ENCODE measurements at regions not wholly inside any gene's neighbourhood (a gene's known extent, or its start where the extent isn't known, plus 50 kb on each side); places are given as distances from the start of the nearest gene placed in this dataset.
"Not testable (repeated sequence)": the region's sequence is repeated elsewhere in the genome, so short reads cannot be mapped to it uniquely, and the experiment has no call there.

DNA sequence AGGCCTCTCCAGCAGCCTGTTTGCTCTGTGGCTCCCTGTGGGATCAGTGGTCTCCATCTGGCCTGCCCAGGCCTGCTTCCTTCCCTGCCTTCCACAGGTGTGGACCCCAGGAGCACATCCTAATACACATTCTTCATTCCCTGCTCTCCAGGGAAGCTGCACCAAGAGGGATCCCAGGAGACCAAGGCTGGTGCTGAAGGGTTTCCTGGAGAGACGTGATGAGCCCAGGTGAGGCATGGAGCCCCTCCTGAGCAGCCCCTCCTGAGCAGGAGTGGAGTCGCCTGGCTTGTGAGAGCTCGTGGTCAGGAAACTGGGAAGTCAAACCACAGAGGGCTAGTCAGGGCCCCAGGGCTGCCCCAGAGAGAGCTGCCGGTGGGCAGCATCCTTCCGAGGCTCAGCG lies 561.4 kb downstream of the MATN1 start:
- no peak for DNase-seq (ENCODE audit: low spot score)

DNA sequence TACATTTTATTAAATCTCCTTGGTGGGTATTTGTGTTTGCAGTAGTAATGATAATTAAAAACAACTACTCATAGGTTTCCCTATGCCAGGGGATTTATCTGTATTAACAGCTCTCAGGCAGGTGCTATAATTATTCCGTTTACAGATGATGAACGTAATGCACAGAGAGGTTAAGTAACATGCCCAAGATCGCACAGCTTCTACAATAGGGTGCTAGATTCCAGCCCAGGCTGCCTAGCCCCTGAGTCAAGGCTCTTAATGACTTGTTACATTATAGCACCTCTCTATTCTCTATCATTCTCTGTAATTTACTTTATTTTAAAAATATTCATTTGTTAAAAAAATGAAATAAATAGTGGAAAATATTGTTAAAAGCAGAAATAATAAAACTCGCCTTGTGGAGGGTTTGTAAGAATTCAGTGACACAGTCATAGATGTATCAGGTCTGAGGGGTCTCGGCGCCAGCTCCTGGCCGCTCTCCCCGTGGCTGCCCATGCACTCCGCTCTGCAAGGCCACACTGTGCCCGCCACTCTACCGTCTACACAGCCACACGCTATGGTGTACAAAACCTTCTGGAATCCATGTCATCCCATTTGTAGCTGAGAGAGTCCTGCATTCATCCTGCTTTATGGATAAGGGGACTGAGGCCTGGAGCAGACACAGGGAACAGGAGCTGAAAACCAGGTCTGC lies 562.2 kb downstream of the MATN1 start:
- no peak for DNase-seq (ENCODE audit: low spot score)

DNA sequence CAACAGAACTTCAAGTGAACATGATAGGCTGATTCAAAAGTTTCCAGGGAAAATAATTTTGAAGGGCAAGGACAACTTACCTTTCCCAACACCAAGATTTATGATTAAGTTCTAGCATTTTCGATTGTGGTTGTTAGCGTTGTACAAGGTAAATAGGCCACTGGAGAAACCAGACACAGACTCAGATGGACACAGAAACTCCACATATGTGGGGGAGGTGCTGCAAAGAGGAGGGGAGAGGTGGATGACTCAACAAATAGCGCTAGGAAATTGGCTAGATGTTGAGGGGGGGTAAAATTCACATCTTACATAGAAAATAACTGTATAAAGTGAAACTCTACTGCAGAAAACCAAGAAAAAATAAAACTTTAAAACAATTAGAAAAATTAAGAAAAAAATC lies 564.4 kb downstream of the MATN1 start:
- no peak for DNase-seq (ENCODE audit: low spot score)

DNA sequence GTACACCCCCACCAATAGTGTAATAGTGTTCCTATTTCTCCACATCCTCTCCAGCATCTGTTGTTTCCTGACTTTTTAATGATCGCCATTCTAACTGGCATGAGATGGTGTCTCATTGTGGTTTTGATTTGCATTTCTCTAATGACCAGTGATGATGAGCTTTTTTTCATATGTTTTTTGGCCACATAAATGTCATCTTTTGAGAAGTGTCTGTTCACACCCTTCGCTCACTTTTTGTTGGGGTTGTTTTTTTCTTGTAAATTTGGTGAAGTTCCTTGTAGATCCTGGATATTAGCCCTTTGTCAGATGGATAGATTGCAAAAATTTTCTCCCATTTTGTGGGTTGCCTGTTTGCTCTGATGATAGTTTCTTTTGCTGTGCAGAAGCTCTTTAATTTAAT lies 567.7 kb downstream of the MATN1 start:
- not testable (repeated sequence) for DNase-seq (ENCODE audit: low spot score)

DNA sequence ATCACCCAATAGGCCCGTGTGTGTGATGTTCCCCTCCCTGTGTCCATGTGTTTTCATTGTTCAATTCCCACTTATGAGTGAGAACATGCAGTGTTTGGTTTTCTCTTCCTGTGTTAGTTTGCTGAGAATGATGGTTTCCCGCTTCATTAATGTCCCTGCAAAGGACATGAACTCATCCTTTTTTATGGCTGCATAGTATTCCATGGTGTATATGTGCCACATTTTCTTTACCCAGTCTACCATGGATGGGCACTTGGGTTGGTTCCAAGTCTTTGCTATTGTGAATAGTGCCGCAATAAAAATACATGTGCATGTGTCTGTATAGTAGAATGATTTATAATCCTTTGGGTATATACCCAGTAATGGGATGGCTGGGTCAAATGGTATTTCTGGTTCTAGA lies 568.1 kb downstream of the MATN1 start:
- not testable (repeated sequence) for DNase-seq (ENCODE audit: low spot score)

DNA sequence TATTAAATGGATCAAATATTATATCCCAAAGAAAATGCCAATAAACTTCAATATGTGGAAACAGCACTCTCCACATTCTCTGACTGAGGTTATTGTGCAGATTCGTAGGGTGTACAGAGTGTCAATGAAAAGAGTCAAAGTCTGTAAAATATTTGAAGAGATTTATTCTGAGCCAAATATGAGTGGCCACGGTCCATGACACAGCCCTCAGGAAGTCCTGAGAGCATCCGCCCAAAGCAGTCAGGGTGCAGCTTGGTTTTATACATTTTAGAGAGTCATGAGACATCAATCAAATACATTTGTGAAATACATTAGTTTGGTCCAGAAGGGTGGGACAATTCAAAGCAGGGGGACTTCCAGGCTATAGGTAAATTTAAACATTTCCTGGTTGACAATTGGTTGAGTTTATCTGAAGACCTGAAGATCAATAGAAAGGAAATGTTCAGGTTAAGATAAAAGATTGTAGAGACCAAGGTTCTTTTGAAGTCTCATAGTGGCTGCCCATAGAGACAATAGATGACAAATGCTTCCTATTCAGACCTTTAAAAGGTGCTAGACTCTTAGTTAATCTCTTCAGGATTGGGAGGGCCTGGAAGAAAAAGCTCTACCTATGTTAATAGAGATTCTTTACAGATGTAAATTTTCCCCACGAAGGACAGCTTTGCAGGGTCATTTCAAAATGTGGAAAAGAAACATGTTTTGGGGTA lies 569.5 kb downstream of the MATN1 start:
- no peak for DNase-seq (ENCODE audit: low spot score)

DNA sequence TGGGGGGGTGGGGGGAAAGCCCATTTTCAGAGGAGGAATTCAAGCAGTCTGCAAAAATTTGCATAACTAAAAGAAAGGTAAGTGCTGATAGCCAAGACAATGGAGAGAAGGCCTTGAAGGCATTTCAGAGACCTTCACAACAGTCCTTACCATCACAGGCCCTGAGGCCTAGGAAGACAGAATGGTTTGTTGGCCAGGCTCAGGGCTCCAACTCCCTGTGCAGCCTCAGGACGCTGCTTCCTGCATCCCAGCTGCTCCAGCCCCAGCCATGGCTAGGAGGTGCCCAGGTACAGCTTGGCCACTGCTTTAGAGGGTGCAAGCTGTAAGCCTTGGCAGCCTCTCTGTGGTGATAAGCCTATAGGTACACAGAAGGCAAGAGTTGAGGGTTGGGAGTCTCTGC lies 571.6 kb downstream of the MATN1 start:
- DNase-seq (ENCODE audit: low spot score): no peak

DNA sequence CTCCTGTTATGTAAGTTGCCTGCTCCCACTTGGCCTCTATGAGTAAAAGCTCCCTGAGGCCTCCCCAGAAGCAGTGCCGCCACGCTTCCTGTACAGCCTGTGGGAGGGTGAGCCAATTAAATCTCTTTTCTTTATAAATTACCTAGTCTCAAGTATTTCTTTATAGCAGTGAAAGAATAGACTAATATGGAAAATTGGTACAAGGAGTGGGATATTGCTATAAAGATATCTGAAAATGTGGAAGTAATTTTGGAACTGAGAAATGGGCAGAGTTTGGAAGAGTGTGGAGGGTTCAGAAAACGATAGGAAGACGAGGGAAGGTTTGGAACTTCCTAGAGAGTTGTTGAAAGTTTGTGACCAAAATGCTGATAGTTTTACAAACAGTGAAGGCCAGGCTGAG lies 572.3 kb downstream of the MATN1 start:
- DNase-seq (ENCODE audit: low spot score): no peak

DNA sequence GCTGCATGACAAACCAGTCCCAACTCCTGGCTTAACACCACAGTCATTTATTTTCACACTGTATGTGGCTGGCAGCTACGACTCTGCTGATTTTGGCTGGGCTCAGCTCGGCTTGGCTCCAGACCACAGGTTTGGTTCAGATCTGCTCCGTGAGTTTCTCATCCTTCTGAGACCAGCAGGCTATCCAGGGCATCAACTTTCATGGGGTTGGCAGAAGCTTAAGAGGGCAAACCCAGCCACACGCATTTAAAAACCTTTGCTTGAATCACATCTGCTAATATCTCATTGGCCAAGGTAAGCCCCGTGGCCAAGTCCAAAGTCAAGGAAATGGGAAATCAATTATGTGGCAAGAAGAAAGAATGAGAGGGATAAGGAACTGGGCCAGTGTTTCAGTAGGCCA lies 574.2 kb downstream of the MATN1 start:
- DNase-seq (ENCODE audit: low spot score): no peak

DNA sequence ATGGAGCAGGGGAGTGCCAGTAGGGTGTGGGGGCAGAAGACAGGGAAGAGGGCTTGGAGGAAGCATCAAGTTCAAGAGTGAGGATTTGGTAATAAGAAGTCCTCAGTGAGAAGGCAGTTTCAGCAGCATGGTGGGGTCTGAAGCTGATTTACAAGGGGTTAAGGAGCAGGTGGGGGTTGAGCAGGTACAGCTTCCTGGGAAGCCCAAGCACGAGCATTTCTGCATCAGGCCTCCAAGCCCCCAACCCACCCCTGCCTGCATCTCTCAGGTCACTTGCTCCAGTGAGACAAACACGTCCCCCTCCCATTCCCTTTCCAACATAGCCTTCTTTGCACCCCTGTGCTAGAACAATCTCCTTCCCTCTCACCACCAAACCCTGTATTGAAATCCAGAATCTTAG lies 574.7 kb downstream of the MATN1 start:
- DNase-seq (ENCODE audit: low spot score): no peak

DNA sequence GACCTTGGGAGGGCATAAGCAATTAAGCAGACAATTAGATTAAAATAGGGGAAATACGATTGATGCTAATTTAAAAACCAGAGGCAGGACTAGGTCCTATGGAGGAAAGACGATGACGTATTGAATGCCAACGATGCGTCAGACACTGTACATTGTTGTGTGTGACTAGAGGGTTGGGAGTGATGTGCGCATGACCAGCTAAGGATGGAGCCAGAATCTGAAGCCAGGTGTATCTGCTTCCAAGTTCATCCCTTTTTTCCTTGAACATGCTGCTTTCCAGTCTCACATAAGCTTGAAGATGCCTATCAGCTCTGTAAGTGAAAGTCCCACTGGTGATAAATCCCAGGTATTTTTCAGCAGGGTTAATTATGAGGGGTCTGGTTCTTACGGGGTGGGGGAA lies 576.2 kb downstream of the MATN1 start:
- no peak for DNase-seq (ENCODE audit: low spot score)

DNA sequence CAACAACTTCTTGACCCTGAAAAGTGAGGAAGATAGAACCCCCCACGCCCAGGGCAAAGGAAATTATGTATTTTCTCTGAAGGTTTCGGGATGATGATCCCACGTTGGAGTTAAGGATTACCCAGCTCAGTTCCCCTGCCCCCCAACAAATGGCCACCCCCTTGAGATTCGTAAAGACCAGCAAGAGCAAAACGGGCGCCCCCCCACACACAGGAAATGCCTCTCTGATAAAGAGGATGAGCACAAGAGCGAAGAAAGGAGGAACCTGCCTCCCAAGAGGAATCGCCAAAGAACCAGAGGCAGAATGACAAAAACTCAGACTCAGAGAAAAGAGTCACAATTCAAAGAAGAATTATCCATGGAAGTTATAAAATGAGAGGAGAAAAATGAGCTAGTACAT lies 576.9 kb downstream of the MATN1 start:
- DNase-seq (ENCODE audit: low spot score): no peak

DNA sequence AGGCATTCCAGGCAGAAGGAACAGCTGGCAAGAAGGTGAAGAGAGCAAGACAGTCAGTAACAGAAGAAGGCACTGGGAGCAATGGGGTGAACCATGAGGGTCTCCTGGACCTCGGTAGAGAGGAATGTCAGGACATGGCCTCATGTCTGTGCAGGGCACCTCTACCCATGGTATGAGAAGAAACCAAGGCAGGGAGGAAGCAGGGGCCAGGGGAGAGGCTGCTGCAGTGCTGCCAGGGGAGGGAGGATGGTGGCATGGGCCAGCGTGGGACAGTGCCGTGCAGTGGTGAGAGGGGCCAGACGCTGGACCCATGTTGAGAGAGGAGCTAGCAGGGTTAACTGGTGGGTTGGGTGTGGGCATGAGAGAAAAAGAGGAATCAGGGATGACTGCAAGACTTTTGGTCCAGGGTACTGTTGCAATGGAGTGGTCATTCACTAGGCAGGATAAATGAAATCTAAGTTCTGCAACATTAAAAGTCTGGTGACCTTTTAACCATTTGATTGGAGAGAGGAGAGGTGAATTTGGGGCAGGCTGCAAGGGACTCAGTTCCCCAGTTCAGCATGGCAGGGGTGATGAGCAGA lies 577.6 kb downstream of the MATN1 start:
- DNase-seq (ENCODE audit: low spot score): no peak

DNA sequence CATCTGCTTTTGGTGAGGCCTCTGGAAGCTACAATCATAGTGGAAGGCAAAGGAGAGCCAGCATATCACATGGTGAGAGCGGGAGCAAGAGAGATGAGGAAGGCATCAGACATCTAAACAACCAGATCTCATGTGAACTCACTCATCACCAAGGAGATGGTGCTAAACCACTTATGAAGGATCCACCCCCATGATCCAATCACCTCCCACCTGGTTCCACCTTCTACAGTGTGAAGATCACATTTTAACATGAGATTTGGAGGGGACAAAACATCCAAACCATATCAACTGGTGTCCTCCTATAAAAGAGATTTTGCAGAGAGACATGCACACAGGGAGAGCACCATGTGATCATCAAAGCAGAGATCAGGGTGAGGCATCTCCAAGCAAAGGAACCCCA lies 578.6 kb downstream of the MATN1 start:
- no peak for DNase-seq (ENCODE audit: low spot score)

DNA sequence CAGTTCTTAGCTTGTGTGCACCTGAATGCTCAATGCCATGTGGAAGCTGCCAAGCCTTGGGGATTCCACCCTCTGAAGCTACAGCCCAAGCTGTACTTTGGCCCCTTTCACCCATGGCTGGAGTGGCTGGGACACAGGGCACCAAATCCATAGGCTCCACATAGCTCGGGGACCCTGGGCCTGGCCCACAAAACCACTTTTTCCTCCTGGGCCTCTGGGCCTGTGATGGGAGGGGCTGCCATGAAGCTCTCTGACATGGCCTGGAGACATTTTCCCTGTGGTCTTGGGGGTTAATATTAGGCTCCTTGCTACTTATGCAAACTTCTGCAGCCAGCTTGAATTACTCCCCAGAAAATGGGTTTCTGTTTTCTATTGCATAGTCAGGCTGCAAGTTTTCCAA lies 579.9 kb downstream of the MATN1 start:
- no peak for DNase-seq (ENCODE audit: low spot score)

DNA sequence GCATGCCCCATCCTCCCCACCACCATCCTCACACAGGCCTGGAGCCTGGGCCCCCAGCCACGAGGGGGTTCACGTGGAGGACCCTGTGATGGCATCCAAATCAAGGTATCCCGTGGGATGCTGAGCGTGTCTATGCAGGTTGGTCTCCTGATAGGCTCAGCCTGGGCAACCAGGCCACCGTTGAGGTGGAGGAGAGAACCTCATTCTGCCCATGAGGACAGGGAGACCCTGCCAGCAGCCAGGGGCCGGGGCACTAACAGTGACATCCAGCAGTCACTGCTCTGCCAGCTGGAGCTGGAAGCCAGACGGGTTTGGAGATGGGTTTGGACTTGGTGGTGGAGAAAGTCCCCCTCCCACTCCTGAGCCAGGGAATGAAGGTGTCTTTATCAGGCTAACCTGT lies 582.8 kb downstream of the MATN1 start:
- DNase-seq (ENCODE audit: low spot score): no peak

DNA sequence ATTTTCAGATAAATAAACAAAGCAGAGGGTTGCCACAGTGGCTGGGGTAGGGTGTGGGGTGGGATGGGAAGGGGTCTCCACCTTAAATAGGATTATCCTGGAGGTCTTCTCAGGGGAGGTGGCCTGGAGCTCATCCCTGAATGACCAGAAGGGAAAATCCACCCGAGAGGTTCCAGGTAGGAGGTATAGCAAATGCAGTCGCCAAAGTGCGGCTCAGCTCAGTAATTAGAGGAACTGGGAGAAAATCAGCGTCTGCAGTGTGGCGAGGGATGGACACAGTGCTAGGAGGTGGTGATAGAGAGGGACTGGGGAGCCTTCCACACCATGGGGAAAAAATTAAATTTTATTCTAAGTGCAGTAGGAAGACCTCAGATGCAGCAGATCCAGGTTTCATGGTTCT lies 584.5 kb downstream of the MATN1 start:
- DNase-seq (ENCODE audit: low spot score): no peak

DNA sequence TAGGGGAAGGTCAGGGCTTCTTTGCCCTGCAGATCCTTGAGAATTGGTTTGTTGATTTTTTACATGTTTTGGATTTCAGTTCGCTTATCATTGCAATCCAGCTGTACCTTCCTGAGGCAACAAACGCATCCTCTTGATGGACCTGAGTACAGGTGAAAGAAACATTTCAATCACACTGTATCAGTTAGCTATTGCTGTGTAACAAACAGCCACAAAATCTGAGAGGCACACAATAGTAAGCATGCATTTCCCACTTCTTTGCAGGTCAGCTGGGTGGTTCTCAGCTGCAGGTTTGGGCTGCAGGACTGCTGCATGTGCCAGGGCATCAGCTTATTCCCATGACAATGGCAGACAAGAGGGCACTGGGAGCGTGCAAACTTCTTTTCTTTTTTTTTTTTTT lies 586.4 kb downstream of the MATN1 start:
- no peak for DNase-seq (ENCODE audit: low spot score)

DNA sequence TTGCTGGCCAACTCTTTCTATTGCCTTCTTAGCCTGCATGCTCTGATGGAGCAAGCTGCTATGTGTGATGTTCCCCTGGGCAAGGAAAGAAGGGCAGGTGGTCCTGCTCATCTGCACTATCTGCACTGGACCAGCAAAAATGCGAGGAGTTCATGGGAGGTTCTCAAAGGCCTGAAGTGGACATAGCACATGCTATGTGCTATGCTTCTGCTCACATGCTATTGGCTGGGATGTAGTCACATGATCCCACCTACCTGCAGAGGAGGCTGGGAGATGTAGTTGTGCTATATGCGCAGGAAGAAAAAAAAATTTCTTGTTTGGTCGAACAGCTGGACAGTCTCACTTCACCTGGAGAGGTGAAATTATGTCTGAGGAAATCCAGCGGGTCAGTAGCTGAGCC lies 587.7 kb downstream of the MATN1 start:
- no peak for DNase-seq (ENCODE audit: low spot score)

DNA sequence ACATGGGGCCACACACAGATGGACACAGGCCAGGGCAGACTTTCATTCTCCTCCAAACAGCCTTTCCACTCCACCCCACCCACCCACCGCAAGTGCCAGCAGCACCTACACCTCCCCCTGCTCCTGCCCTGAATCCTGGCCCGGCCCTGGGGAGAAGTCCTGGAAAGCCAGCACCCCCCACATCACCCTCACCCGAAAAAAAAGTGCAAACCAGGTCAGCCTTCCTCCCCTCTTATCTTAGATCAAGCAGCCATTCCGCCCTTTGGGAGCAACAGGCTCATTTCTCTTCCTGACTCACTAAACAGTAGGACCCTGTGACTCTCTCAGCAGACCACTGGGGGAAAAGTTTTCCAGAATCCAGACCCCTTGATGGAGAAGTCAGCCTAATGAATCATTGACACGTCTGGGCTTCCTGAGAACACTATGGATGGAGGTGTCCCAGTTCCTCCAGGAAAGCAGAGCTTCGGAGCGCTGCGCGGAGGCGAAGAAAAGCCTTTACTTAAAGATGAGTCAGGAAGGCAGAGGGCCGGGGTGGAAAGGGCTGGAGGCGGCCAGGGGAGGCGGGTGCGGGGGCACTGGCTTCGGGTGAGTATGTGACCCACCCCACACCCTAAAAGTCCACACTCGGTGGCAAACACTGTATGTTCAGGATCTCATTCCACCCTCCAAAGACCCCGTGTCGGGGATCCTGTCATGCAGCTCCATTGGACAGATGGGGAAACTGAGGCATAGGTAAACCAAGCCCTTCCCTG lies 588.7 kb downstream of the MATN1 start:
- no peak for DNase-seq (ENCODE audit: low spot score)

DNA sequence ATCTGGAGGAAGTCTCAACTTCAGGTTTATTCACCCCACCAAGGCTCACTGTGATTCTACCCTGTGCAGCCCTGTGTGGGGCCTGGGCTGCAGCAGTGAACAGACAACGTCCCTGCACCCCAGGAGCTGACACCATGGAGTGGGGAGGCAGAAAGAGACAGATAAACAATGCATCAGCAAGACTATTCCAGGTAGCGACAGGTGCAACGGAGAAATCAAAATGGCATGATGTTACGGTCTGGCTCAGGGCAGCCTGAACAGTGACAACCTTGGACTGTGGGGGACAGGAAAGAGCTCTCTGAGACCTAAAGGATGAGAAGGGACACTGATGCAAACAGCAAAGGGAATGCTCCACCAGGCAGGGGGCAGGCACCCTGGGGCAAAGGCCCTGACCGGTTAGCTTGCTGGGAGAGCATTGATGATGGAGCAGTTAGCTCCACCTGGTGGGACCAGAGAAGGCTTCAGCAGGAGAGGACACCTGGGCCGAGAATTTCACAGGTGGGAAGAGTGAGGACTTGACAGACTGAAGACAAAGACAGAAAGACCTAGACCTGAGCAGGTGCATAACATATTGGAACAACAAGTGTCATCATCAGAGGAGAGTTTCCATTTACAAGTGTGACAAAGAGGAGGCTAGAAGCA lies 589.9 kb downstream of the MATN1 start:
- no peak for DNase-seq (ENCODE audit: low spot score)

Measured in SK-N-DZ (cell line).